K562 (cell line): ENCODE measurements at regions not wholly inside any gene's neighbourhood (a gene's known extent, or its start where the extent isn't known, plus 50 kb on each side); places are given as distances from the start of the nearest gene placed in this dataset.

Experiments used
- ATAC-seq: fragments of 200-7000 bp; cut with Tn5 transposase; 3 replicates; pipeline ENCODE4 v1.9.1; 2020; ENCODE audit warnings: moderate library complexity
- BruUV-seq: library from RNA; stranded (reverse); fragments of 400-500 nt; replicated peaks from 2 replicates; lab custom pipeline; 2021; lab: Mats Ljungman, UMichigan
- CTCF ChIA-PET: fragments of 300-600 bp; formaldehyde crosslinking; extraction: SDS; loops from one replicate; lab custom pipeline; 2021; ENCODE audit warnings: low intra/inter-chr PET ratio; lab: Yijun Ruan, JAX
- POLR2A ChIA-PET: fragments of 300-600, 350-650 bp; sonication (Branson Sonifier 250); formaldehyde crosslinking; extraction: SDS; loops from one replicate; lab custom pipeline; 2021; ENCODE audit warnings: antibody characterized with exemption, inconsistent platforms; lab: Yijun Ruan, JAX
- DNase-seq, 4 experiments: peaks; one replicate each; pipeline versions ENCODE4 v3.0.0 to v3.0.0-alpha.2; 2011 to 2018; ENCODE audit warnings: low spot score in 3 of 4, mixed read lengths in 3 of 4; ENCODE audit errors: extremely low read depth in 1 of 4
- FAIRE-seq: peaks from 2 replicates; lab custom pipeline; 2011; peaks lifted over from hg19 to GRCh38; lab: Jason Lieb, UNC
- H2AFZ ChIP-seq: 2 replicates; pipeline ENCODE4 v1.6.0; 2011; ENCODE audit warnings: low read depth, low read length, control low read depth, inconsistent platforms
- H3K27ac ChIP-seq: fragments of 200-600 bp; 3 replicates; pipeline ENCODE4 v1.8.0; 2011; ENCODE audit warnings: low read depth, mild to moderate bottlenecking, control low read depth, inconsistent platforms, low read length, moderate library complexity, mixed read lengths; ENCODE audit errors: extremely low read depth
- H3K27me3 ChIP-seq, 2 experiments: fragments of 300-600 bp in 1 of 2; 2 replicates in 1 of 2; 3 replicates in 1 of 2; pipeline versions ENCODE4 v1.6.0 to v1.8.0; 2011; ENCODE audit warnings: inconsistent platforms in 2 of 2, low read length in 2 of 2, mild to moderate bottlenecking in 1 of 2, mixed read lengths in 1 of 2, moderate library complexity in 1 of 2; ENCODE audit not compliant: control insufficient read depth in 2 of 2, insufficient read depth in 2 of 2
- H3K36me3 ChIP-seq: fragments of 300-600 bp; 3 replicates; pipeline ENCODE4 v1.8.0; 2011; ENCODE audit warnings: mild to moderate bottlenecking, low read length, inconsistent platforms; ENCODE audit not compliant: control insufficient read depth, insufficient read depth
- H3K4me1 ChIP-seq, 2 experiments: fragments of 200-600 bp in 1 of 2; replicated peaks in 1 of 2; 2 replicates in 1 of 2; 3 replicates in 1 of 2; pipeline versions ENCODE4 v1.5.1 to v1.8.0; 2011; ENCODE audit warnings: inconsistent platforms in 2 of 2, low read length in 2 of 2, mild to moderate bottlenecking in 1 of 2, mixed read lengths in 1 of 2, moderate library complexity in 1 of 2; ENCODE audit not compliant: control insufficient read depth in 2 of 2, insufficient read depth in 2 of 2
- H3K4me2 ChIP-seq: 2 replicates; pipeline ENCODE4 v1.6.1; 2011; ENCODE audit warnings: low read length, control low read depth, inconsistent platforms, mixed read lengths; ENCODE audit not compliant: insufficient read depth
- H3K4me3 ChIP-seq: fragments of 200-600 bp; sonication (generic), shearing (Covaris generic); 2 replicates; pipeline ENCODE4 v1.5.1; 2016; ENCODE audit warnings: control low read depth, inconsistent platforms
- H3K79me2 ChIP-seq: fragments of 200-600 bp; 3 replicates; pipeline ENCODE4 v1.8.0; 2011; ENCODE audit warnings: low read length, inconsistent platforms; ENCODE audit not compliant: control insufficient read depth, insufficient read depth
- H3K9ac ChIP-seq, 2 experiments: 2 replicates each; pipeline versions ENCODE4 v1.6.0 to v1.6.1; 2011; ENCODE audit warnings: low read depth in 2 of 2, low read length in 2 of 2, control low read depth in 1 of 2, inconsistent platforms in 1 of 2, mild to moderate bottlenecking in 1 of 2, mixed read lengths in 1 of 2; ENCODE audit not compliant: insufficient read depth in 1 of 2
- H3K9me1 ChIP-seq: one replicate; pipeline ENCODE4 v1.6.0; 2011; ENCODE audit warnings: inconsistent platforms, mild to moderate bottlenecking, low read length, moderate library complexity; ENCODE audit not compliant: control insufficient read depth, insufficient read depth
- H3K9me3 ChIP-seq: replicated peaks from 2 replicates; pipeline ENCODE4 v1.5.1; 2011; ENCODE audit warnings: low read depth, low read length, inconsistent platforms; ENCODE audit not compliant: control insufficient read depth, insufficient read depth
- H4K20me1 ChIP-seq: replicated peaks from 2 replicates; pipeline ENCODE4 v1.6.1; 2011; ENCODE audit warnings: low read length, inconsistent platforms, mixed read lengths; ENCODE audit not compliant: control insufficient read depth, insufficient read depth
- AFF1 ChIP-seq, 2 experiments: fragments of 450-650 bp; IDR thresholded peaks; 2 replicates each; pipeline ENCODE4 v1.6.1; 2018; ENCODE audit warnings: mild to moderate bottlenecking in 2 of 2, low read depth in 1 of 2; ENCODE audit not compliant: partially characterized antibody in 2 of 2
- HDAC2 ChIP-seq: fragments of 450-650 bp; IDR thresholded peaks from 2 replicates; pipeline ENCODE4 v1.6.1; 2016; ENCODE audit warnings: mild to moderate bottlenecking
- IRF1 ChIP-seq: sonication (generic); formaldehyde crosslinking; IDR thresholded peaks from 2 replicates; pipeline ENCODE4 v1.8.0; 2022; ENCODE audit warnings: missing genetic modification reagents, mild to moderate bottlenecking, borderline replicate concordance
- NBN ChIP-seq: fragments of 450-650 bp; IDR thresholded peaks from 2 replicates; pipeline ENCODE4 v1.6.1; 2016; ENCODE audit warnings: low read depth, mild to moderate bottlenecking
- NEUROD1 ChIP-seq: fragments of 150-350 bp; IDR thresholded peaks from 2 replicates; pipeline ENCODE4 v1.6.1; 2014; ENCODE audit warnings: borderline replicate concordance, low read length, low read depth; ENCODE audit not compliant: partially characterized antibody
- POLR2A ChIP-seq: fragments of 450-650 bp; conservative IDR thresholded peaks from 2 replicates; pipeline ENCODE4 v1.6.1; 2016
- RB1 ChIP-seq: fragments of 450-650 bp; IDR thresholded peaks from 2 replicates; pipeline ENCODE4 v1.6.1; 2017; ENCODE audit warnings: low read depth, mild to moderate bottlenecking
- SNIP1 ChIP-seq: fragments of 450-650 bp; IDR thresholded peaks from 2 replicates; pipeline ENCODE4 v1.7.1; 2017; ENCODE audit warnings: low read depth, mild to moderate bottlenecking
- TCFL5 ChIP-seq: fragments of 250-450 bp; sonication (Bioruptor Pico); conservative IDR thresholded peaks from 2 replicates; pipeline ENCODE4 v1.6.1; 2021; ENCODE audit warnings: mild to moderate bottlenecking, moderate library complexity, matching md5 sums
- in situ Hi-C: fragments of 300-500 bp; cut with MboI; formaldehyde crosslinking; loops from 4 replicates; pipeline ENCODE4 v1.15.0; 2018; ENCODE audit warnings: inconsistent platforms, mixed read lengths
- intact Hi-C: fragments of 100-400 bp; cut with micrococcal nuclease; formaldehyde crosslinking; loops from 2 replicates; pipeline ENCODE4 v1.14.2; 2022
- TF ChIP-seq, protein P1 (sequence below): fragments of 450-650 bp; IDR thresholded peaks from 2 replicates; pipeline ENCODE4 v1.6.1; 2017; ENCODE audit warnings: mild to moderate bottlenecking, moderate library complexity
- TF ChIP-seq, protein P2 (sequence below): sonication (generic); formaldehyde crosslinking; IDR thresholded peaks from 2 replicates; pipeline ENCODE4 v1.9.0; 2022; ENCODE audit warnings: mild to moderate bottlenecking, missing genetic modification reagents

DNA sequence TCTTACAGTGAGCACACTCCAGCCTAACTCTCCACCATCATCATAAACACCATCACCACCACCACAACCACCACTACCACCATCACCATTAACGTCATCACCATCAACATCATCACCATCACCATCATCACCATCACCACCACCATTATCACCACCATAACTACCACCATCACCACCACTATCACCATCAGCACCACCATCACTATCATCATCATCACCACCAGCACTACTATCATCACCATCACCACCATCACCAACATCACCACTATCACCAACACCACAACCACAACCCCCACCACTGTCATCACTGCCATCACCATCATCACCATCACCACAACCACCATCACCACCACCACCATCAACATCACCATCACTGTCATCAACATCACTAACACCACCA lies 279.0 kb upstream of the TCERG1L start (continued):
- TF ChIP-seq NEUROD1 (no peak), POLR2A (no peak), TCFL5 (CRISPR knock-in tag) (no peak)

- Histone ChIP-seq H3K36me3 (no peaks in the 10 kb centered on the region), H2AFZ (no peak overlapping the region), H3K79me2 (no peaks in the 10 kb centered on the region), H3K27ac (no peak overlapping the region), H3K9ac (no peak overlapping the region), H3K9me3 (no peaks in the 10 kb centered on the region), H3K27me3 (no peaks in the 10 kb centered on the region; a peak in 1 of 5 replicates), H3K4me2 (no peak overlapping the region), H3K4me1 (no peaks in the 10 kb centered on the region), H4K20me1 (no peaks in the 10 kb centered on the region), H3K4me3 (no peak overlapping the region), H3K9me1 (no peaks in the 10 kb centered on the region)
- FAIRE-seq, result no peak
- ATAC-seq, result no peak
- CTCF ChIA-PET, result no interaction called here
- POLR2A ChIA-PET, result no interaction called here
- in situ Hi-C loops (no loop called here), intact Hi-C loops (no loop called here)
- no peak for DNase-seq
- BruUV-seq, result no TSS peak
- TF ChIP-seq, protein P1, sequence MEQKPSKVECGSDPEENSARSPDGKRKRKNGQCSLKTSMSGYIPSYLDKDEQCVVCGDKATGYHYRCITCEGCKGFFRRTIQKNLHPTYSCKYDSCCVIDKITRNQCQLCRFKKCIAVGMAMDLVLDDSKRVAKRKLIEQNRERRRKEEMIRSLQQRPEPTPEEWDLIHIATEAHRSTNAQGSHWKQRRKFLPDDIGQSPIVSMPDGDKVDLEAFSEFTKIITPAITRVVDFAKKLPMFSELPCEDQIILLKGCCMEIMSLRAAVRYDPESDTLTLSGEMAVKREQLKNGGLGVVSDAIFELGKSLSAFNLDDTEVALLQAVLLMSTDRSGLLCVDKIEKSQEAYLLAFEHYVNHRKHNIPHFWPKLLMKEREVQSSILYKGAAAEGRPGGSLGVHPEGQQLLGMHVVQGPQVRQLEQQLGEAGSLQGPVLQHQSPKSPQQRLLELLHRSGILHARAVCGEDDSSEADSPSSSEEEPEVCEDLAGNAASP, result no peak
- TF ChIP-seq, protein P2, sequence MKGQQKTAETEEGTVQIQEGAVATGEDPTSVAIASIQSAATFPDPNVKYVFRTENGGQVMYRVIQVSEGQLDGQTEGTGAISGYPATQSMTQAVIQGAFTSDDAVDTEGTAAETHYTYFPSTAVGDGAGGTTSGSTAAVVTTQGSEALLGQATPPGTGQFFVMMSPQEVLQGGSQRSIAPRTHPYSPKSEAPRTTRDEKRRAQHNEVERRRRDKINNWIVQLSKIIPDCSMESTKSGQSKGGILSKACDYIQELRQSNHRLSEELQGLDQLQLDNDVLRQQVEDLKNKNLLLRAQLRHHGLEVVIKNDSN (CRISPR knock-in tag), result no peak
- TF ChIP-seq RB1, result no peak
- TF ChIP-seq TCFL5 (CRISPR knock-in tag), result no peak
- no peak for TF ChIP-seq IRF1
- no peak for TF ChIP-seq AFF1 (IDR thresholded peaks at IDR 0.05; ENCODE audit: low read depth in 1 of 2, partially characterized antibody in 2 of 2)
- TF ChIP-seq HDAC2, result no peak
- TF ChIP-seq SNIP1, result no peak
- no peak for TF ChIP-seq NBN
These were observed 280.4 kb upstream of the TCERG1L start for GRCh38 chr10:131591936-131592335.
